ENCODE measurements at regions not wholly inside any gene's neighbourhood (a gene's known extent, or its start where the extent isn't known, plus 50 kb on each side); places are given as distances from the start of the nearest gene placed in this dataset.

DNA sequence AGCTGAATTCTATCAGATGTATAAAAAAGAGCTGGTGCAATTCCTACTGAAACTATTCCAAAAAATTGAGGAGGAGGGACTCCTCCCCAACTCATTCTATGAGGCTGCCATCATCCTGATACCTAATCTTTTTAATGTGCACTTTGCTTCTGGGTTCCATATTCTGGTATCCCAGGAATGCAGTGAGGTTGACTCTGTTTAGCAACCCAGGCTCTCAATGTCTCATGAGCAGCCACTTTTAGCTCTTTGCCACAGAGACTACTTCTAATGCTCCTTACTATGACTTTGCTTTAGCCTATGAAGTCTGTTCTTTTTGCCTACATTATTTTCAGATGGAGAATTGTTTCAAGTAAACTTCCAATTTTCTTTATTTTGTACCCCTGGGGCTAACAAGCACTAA is 185.5 kb upstream of the NRSN1 start:
- intact Hi-C loops (cut with micrococcal nuclease) = no loop called here
- no peak overlapping the region for H3K27ac ChIP-seq (replicated peaks)

DNA sequence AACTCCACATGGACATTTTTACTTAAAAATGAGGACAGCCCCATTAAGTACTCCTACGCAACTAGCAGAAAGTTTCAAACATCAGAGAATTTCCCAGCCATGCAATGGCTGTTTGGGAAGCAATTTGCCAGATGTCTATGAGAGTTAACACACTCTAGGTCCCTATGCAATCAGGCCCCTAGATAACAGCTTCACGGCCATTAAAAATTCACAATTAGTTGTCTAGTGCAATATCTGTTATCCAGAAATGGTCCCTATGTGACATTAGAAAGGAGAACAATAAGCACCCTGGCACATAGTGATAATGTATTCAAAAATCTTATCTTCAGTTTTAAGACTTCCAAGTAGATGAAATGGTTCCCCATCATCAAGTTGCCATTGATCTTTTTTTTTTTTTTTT is 174.3 kb upstream of the NRSN1 start:
- Histone ChIP-seq H3K27me3 (ENCODE audit: low read depth) (peaks cover 3% of the 10 kb centered on the region), H3K9me3 (replicated peaks) (no peaks in the 10 kb centered on the region), H3K4me3 (no peak overlapping the region), H3K36me3 (no peaks in the 10 kb centered on the region), H3K27ac (replicated peaks) (no peak overlapping the region), H3K4me1 (no peaks in the 10 kb centered on the region)
- no peak for DNase-seq
- TF ChIP-seq, protein P1, sequence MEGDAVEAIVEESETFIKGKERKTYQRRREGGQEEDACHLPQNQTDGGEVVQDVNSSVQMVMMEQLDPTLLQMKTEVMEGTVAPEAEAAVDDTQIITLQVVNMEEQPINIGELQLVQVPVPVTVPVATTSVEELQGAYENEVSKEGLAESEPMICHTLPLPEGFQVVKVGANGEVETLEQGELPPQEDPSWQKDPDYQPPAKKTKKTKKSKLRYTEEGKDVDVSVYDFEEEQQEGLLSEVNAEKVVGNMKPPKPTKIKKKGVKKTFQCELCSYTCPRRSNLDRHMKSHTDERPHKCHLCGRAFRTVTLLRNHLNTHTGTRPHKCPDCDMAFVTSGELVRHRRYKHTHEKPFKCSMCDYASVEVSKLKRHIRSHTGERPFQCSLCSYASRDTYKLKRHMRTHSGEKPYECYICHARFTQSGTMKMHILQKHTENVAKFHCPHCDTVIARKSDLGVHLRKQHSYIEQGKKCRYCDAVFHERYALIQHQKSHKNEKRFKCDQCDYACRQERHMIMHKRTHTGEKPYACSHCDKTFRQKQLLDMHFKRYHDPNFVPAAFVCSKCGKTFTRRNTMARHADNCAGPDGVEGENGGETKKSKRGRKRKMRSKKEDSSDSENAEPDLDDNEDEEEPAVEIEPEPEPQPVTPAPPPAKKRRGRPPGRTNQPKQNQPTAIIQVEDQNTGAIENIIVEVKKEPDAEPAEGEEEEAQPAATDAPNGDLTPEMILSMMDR (IDR thresholded peaks at IDR 0.05; ENCODE audit: borderline replicate concordance) = no peak
- intact Hi-C loops (cut with micrococcal nuclease) = no loop called here

More for the DNA sequence above, 185.5 kb upstream of the NRSN1 start:
- Histone ChIP-seq H3K9me3 (replicated peaks) (no peaks in the 10 kb centered on the region), H3K27me3 (ENCODE audit: low read depth) (no peaks in the 10 kb centered on the region), H3K4me1 (no peaks in the 10 kb centered on the region), H3K4me3 (no peak overlapping the region), H3K36me3 (no peaks in the 10 kb centered on the region)
- TF ChIP-seq, protein P1 (IDR thresholded peaks at IDR 0.05; ENCODE audit: borderline replicate concordance) = no peak
- DNase-seq = no peak

DNA sequence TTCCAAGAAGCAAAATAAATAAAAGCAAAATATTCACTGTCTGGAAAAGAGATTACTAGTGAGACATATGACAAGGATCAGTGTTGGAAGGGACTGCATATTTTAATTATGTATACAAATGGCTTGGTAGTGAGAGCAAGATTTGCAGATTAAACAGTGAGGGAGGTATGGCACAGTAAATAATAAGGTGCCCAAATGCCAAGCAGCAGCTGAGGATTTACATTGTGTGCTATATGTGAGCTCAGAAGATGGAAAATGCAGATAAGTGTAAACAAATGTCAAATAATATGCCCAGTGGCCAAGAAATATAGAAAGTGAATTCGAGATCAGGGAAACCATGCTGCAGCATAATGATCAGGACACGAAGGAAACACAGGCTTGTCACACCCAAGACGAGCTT is 173.8 kb upstream of the NRSN1 start:
- no peaks in the 10 kb centered on the region for H3K4me1 ChIP-seq
- intact Hi-C loops (cut with micrococcal nuclease) = no loop called here
- no peaks in the 10 kb centered on the region for H3K36me3 ChIP-seq
- no peak for DNase-seq
- TF ChIP-seq, protein P1 (IDR thresholded peaks at IDR 0.05; ENCODE audit: borderline replicate concordance) = no peak
- H3K27me3 ChIP-seq (ENCODE audit: low read depth) = peaks cover 3% of the 10 kb centered on the region
- no peak overlapping the region for H3K27ac ChIP-seq (replicated peaks)
- H3K4me3 ChIP-seq = no peak overlapping the region
- H3K9me3 ChIP-seq (replicated peaks) = no peaks in the 10 kb centered on the region

DNA sequence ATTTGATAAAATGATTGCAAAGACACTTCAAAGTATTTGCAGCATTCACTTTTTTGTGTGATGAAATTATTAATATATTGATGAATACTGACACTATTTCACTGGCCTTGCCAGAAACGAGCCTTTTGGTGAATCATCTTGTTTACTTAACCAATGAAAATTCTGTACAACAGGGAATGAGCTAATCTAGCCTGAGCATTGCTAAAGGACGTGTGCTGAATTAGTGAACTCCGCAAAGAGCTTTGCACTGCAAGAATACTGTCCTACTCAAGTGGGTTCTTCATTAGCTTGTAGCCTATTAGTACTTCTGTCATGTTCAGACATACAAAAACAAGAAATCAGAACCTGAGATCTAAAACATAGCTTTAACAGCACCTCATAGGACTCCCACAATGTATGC is 172.0 kb upstream of the NRSN1 start:
- intact Hi-C loops (cut with micrococcal nuclease) = no loop called here
- TF ChIP-seq, protein P1 (IDR thresholded peaks at IDR 0.05; ENCODE audit: borderline replicate concordance) = no peak
- no peaks in the 10 kb centered on the region for H3K9me3 ChIP-seq (replicated peaks)
- DNase-seq = no peak
- no peak overlapping the region for H3K27ac ChIP-seq (replicated peaks)
- no peak overlapping the region for H3K4me3 ChIP-seq
- H3K36me3 ChIP-seq = no peaks in the 10 kb centered on the region
- H3K27me3 ChIP-seq (ENCODE audit: low read depth) = peaks cover 3% of the 10 kb centered on the region
- no peaks in the 10 kb centered on the region for H3K4me1 ChIP-seq

DNA sequence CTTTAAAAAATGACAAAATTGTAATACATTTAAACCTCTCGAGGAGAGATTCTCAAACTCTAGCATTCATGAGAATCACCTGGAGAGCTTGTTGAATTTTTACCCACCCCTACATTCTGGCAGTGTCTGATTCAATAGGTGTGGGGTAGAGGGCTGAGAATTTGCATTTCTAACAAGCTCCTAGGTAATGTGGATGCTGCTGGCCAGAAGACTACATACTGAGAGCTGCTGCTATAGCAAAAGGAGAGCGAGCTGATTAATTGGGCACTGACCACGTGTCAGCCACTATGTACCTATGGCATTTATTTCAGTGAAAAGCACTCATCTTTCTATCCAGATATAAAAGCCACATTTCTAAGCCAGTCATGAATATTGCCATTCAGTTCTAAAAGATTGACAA is 169.0 kb upstream of the NRSN1 start:
- no peaks in the 10 kb centered on the region for H3K36me3 ChIP-seq
- H3K9me3 ChIP-seq (replicated peaks) = no peaks in the 10 kb centered on the region
- H3K4me1 ChIP-seq = no peaks in the 10 kb centered on the region
- no peak for DNase-seq
- peaks cover 3% of the 10 kb centered on the region for H3K27me3 ChIP-seq (ENCODE audit: low read depth)
- H3K27ac ChIP-seq (replicated peaks) = no peak overlapping the region
- TF ChIP-seq, protein P1 (IDR thresholded peaks at IDR 0.05; ENCODE audit: borderline replicate concordance) = no peak
- no peak overlapping the region for H3K4me3 ChIP-seq
- intact Hi-C loops (cut with micrococcal nuclease) = no loop called here

DNA sequence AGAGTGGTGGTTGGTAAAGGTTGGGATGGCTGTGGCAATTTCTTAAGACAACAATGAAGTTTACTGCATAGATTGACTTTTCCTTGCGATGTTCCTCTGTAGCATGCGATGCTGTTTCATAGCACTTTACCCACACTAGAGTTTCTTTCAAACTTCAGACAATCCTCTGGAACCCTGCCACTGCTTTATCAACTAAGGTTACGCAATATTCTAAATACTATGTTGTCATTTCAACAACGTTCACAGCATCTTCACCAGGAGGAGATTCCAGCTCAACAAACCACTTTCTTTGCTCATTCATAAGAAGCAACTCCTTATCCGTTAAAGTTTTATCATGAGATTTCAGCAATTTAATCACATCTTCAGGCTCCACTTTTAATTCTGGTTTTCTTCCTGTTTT is 161.2 kb upstream of the NRSN1 start:
- no peak for DNase-seq
- TF ChIP-seq, protein P1 (IDR thresholded peaks at IDR 0.05; ENCODE audit: borderline replicate concordance) = no peak
- no peaks in the 10 kb centered on the region for H3K36me3 ChIP-seq
- no peaks in the 10 kb centered on the region for H3K27me3 ChIP-seq (ENCODE audit: low read depth)
- intact Hi-C loops (cut with micrococcal nuclease) = no loop called here
- H3K27ac ChIP-seq (replicated peaks) = no peak overlapping the region
- no peak overlapping the region for H3K4me3 ChIP-seq
- no peaks in the 10 kb centered on the region for H3K9me3 ChIP-seq (replicated peaks)
- no peaks in the 10 kb centered on the region for H3K4me1 ChIP-seq

Data from left ventricle myocardium inferior (tissue), 1 donor.